Fibroblast of lung (primary cell): ENCODE measurements at regions not wholly inside any gene's neighbourhood (a gene's known extent, or its start where the extent isn't known, plus 50 kb on each side); places are given as distances from the start of the nearest gene placed in this dataset.

Experiments used
- DNase-seq, 2 donors: peaks; one replicate each; pipeline versions ENCODE4 v3.0.0 to v3.0.0-alpha.2; 2010; ENCODE audit warnings: low read depth in 2 of 2
- H2AFZ ChIP-seq: 2 replicates; pipeline ENCODE4 v1.5.1; 2012; ENCODE audit warnings: low read length, control low read depth, inconsistent platforms
- H3K27ac ChIP-seq: 2 replicates; pipeline ENCODE4 v1.5.1; 2011; ENCODE audit warnings: low read length, control low read depth; ENCODE audit not compliant: insufficient read depth
- H3K27me3 ChIP-seq: 2 replicates; pipeline ENCODE4 v1.5.1; 2011; ENCODE audit warnings: mild to moderate bottlenecking, low read length; ENCODE audit not compliant: control insufficient read depth, insufficient read depth
- H3K36me3 ChIP-seq: 2 replicates; pipeline ENCODE4 v1.5.1; 2011; ENCODE audit warnings: low read length; ENCODE audit not compliant: control insufficient read depth, insufficient read depth
- H3K4me1 ChIP-seq: 2 replicates; pipeline ENCODE4 v1.5.1; 2011; ENCODE audit warnings: low read length; ENCODE audit not compliant: control insufficient read depth, insufficient read depth; ENCODE audit errors: extremely low read depth
- H3K4me2 ChIP-seq: 2 replicates; pipeline ENCODE4 v1.5.1; 2011; ENCODE audit warnings: low read length, control low read depth; ENCODE audit not compliant: insufficient read depth; ENCODE audit errors: extremely low read depth
- H3K4me3 ChIP-seq, 4 experiments: fragments of 200-600 bp in 1 of 4; sonication (generic) in 1 of 4; replicated peaks in 1 of 4; 2 replicates each; pipeline ENCODE4 v1.5.1; 2011 to 2016; ENCODE audit warnings: low read length in 4 of 4, low read depth in 3 of 4, mild to moderate bottlenecking in 3 of 4, control low read depth in 2 of 4, inconsistent platforms in 1 of 4, mixed read lengths in 1 of 4; ENCODE audit not compliant: insufficient read depth in 1 of 4; ENCODE audit errors: control extremely low read depth in 1 of 4
- H3K79me2 ChIP-seq: 2 replicates; pipeline ENCODE4 v1.5.1; 2012; ENCODE audit warnings: mild to moderate bottlenecking, low read length, inconsistent platforms; ENCODE audit not compliant: control insufficient read depth, insufficient read depth
- H3K9ac ChIP-seq: 2 replicates; pipeline ENCODE4 v1.5.1; 2011; ENCODE audit warnings: mild to moderate bottlenecking, low read length, control low read depth; ENCODE audit not compliant: insufficient read depth
- H3K9me3 ChIP-seq: 2 replicates; pipeline ENCODE4 v1.5.1; 2012; ENCODE audit warnings: low read depth, low read length; ENCODE audit not compliant: control insufficient read depth, insufficient read depth
- H4K20me1 ChIP-seq: 2 replicates; pipeline ENCODE4 v1.5.1; 2011; ENCODE audit warnings: low read length; ENCODE audit not compliant: control insufficient read depth, insufficient read depth; ENCODE audit errors: extremely low read depth
- CTCF ChIP-seq, 2 donors: IDR thresholded peaks in 1 of 2; conservative IDR thresholded peaks in 1 of 2; 1 replicate in 1 of 2; 2 replicates in 1 of 2; pipeline ENCODE4 v1.5.1; 2011 to 2012; ENCODE audit warnings: low read length in 2 of 2, control low read depth in 1 of 2, inconsistent platforms in 1 of 2, low read depth in 1 of 2, mild to moderate bottlenecking in 1 of 2
- EZH2 ChIP-seq: IDR thresholded peaks from 2 replicates; pipeline ENCODE4 v1.5.1; 2012; ENCODE audit warnings: low read length, control low read depth, mild to moderate bottlenecking; ENCODE audit errors: missing control alignments

GRCh38 chr16:35148748-35149147 lies 1689.3 kb downstream of the TP53TG3F start:
- H2AFZ ChIP-seq: no peak overlapping the region
- no peak overlapping the region for H3K4me2 ChIP-seq
- H3K9ac ChIP-seq: no peak overlapping the region
- no peak overlapping the region for H3K27ac ChIP-seq
- no peaks in the 10 kb centered on the region for H3K27me3 ChIP-seq
- H3K9me3 ChIP-seq: no peaks in the 10 kb centered on the region
- no peaks in the 10 kb centered on the region for H3K79me2 ChIP-seq
- TF ChIP-seq CTCF (conservative IDR thresholded peaks at IDR 0.05 in 1 of 2, IDR thresholded peaks at IDR 0.05 in 1 of 2; ENCODE audit: low read depth in 1 of 2, low read length in 2 of 2) (no peak), EZH2 (no peak)
- H4K20me1 ChIP-seq: no peaks in the 10 kb centered on the region
- no peaks in the 10 kb centered on the region for H3K36me3 ChIP-seq
- no peak for DNase-seq
- H3K4me3 ChIP-seq: no peak overlapping the region
- H3K4me1 ChIP-seq: no peaks in the 10 kb centered on the region

- Histone ChIP-seq H3K27ac (no peak overlapping the region), H3K79me2 (no peaks in the 10 kb centered on the region), H3K4me1 (no peaks in the 10 kb centered on the region), H3K4me2 (no peak overlapping the region), H3K9me3 (no peaks in the 10 kb centered on the region), H2AFZ (no peak overlapping the region), H4K20me1 (no peaks in the 10 kb centered on the region), H3K27me3 (no peaks in the 10 kb centered on the region), H3K4me3 (no peak overlapping the region), H3K9ac (no peak overlapping the region), H3K36me3 (no peaks in the 10 kb centered on the region)
- no peak for TF ChIP-seq CTCF (conservative IDR thresholded peaks at IDR 0.05 in 1 of 2, IDR thresholded peaks at IDR 0.05 in 1 of 2; ENCODE audit: low read depth in 1 of 2, low read length in 2 of 2)
- no peak for TF ChIP-seq EZH2
- no peak for DNase-seq
These were observed 1690.1 kb downstream of the TP53TG3F start for GRCh38 chr16:35149550-35149949.

GRCh38 chr16:35150805-35151312 lies 1691.4 kb downstream of the TP53TG3F start:
- Histone ChIP-seq H3K79me2 (no peaks in the 10 kb centered on the region), H3K9ac (no peak overlapping the region), H3K9me3 (no peaks in the 10 kb centered on the region), H4K20me1 (no peaks in the 10 kb centered on the region), H3K27me3 (no peaks in the 10 kb centered on the region), H3K4me2 (no peak overlapping the region), H2AFZ (no peak overlapping the region), H3K4me3 (no peak overlapping the region), H3K27ac (no peak overlapping the region), H3K4me1 (no peaks in the 10 kb centered on the region), H3K36me3 (no peaks in the 10 kb centered on the region)
- DNase-seq: no peak
- TF ChIP-seq CTCF (conservative IDR thresholded peaks at IDR 0.05 in 1 of 2, IDR thresholded peaks at IDR 0.05 in 1 of 2; ENCODE audit: low read depth in 1 of 2, low read length in 2 of 2) (no peak), EZH2 (no peak)
